ENCODE measurements at regions not wholly inside any gene's neighbourhood (a gene's known extent, or its start where the extent isn't known, plus 50 kb on each side); places are given as distances from the start of the nearest gene placed in this dataset.
A peak's percentile ranks its signal among the peaks of the same experiment; 100 is the strongest.

DNA sequence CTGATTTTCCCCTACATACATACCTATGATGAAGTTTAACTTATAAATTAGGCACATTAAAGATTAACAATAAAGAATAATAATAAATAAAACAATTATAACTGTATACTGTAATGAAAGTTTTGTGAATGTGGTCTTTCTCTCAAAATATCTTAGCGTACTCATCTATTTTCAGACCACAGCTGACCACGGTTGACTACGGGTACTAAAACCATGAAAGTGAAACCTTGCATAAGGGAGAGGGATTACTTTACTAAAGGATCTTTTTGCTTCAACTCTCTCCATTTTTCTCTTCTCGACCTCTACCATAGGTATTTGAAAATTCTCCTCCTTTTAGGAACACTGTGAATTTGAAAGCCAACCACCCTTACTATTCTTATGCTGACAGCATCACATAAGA is 475.5 kb downstream of the CETN3 start:
- Histone ChIP-seq H3K4me3 (replicated peaks; ENCODE audit: low read depth, low read length) (no peak overlapping the region), H3K36me3 (ENCODE audit: control insufficient read depth, insufficient read depth, low read length) (no peaks in the 10 kb centered on the region), H3K27me3 (replicated peaks; ENCODE audit: control insufficient read depth, insufficient read depth, low read length) (no peaks in the 10 kb centered on the region)
- DNase-seq (ENCODE audit: extremely low read depth, insufficient read length): no peak
- TF ChIP-seq, protein P1, sequence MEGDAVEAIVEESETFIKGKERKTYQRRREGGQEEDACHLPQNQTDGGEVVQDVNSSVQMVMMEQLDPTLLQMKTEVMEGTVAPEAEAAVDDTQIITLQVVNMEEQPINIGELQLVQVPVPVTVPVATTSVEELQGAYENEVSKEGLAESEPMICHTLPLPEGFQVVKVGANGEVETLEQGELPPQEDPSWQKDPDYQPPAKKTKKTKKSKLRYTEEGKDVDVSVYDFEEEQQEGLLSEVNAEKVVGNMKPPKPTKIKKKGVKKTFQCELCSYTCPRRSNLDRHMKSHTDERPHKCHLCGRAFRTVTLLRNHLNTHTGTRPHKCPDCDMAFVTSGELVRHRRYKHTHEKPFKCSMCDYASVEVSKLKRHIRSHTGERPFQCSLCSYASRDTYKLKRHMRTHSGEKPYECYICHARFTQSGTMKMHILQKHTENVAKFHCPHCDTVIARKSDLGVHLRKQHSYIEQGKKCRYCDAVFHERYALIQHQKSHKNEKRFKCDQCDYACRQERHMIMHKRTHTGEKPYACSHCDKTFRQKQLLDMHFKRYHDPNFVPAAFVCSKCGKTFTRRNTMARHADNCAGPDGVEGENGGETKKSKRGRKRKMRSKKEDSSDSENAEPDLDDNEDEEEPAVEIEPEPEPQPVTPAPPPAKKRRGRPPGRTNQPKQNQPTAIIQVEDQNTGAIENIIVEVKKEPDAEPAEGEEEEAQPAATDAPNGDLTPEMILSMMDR (IDR thresholded peaks at IDR 0.05; ENCODE audit: insufficient read depth, low read length, poor library complexity, severe bottlenecking): no peak

DNA sequence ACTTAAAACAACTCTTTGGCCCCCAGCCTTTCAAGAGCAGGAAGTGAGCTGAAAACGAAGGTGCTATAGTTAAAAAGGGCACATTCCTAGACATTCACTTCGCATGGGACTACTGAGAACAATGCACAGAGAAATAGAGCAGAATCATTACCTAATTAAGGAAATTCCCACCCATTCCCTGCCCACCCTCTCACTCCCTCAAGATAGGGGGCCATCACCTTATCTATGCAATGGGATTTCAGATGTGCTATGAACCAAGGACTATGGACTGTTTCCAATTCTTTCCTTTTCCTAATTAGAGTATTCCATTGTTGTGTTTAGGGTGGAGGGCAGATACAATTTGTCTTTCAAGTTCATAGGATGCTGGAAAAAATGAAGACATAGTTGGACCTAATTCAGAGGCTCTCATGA is 476.8 kb downstream of the CETN3 start:
- Histone ChIP-seq H3K27me3 (replicated peaks; ENCODE audit: control insufficient read depth, insufficient read depth, low read length) (no peaks in the 10 kb centered on the region), H3K36me3 (ENCODE audit: control insufficient read depth, insufficient read depth, low read length) (no peaks in the 10 kb centered on the region), H3K4me3 (replicated peaks; ENCODE audit: low read depth, low read length) (no peak overlapping the region)
- TF ChIP-seq, protein P1 (IDR thresholded peaks at IDR 0.05; ENCODE audit: insufficient read depth, low read length, poor library complexity, severe bottlenecking): no peak
- no peak for DNase-seq (ENCODE audit: extremely low read depth, insufficient read length)

- Histone ChIP-seq H3K4me3 (replicated peaks; ENCODE audit: low read depth, low read length) (no peak overlapping the region), H3K27me3 (replicated peaks; ENCODE audit: control insufficient read depth, insufficient read depth, low read length) (no peaks in the 10 kb centered on the region), H3K36me3 (ENCODE audit: control insufficient read depth, insufficient read depth, low read length) (no peaks in the 10 kb centered on the region)
- TF ChIP-seq, protein P1 (IDR thresholded peaks at IDR 0.05; ENCODE audit: insufficient read depth, low read length, poor library complexity, severe bottlenecking): no peak
- DNase-seq (ENCODE audit: extremely low read depth, insufficient read length): peak; percentile 67
These were observed 478.8 kb downstream of the CETN3 start for GRCh38 chr5:89930591-89931392.

- H3K4me3 ChIP-seq (replicated peaks; ENCODE audit: low read depth, low read length): no peak overlapping the region
- DNase-seq (ENCODE audit: extremely low read depth, insufficient read length): no peak
- no peaks in the 10 kb centered on the region for H3K36me3 ChIP-seq (ENCODE audit: control insufficient read depth, insufficient read depth, low read length)
- TF ChIP-seq, protein P1 (IDR thresholded peaks at IDR 0.05; ENCODE audit: insufficient read depth, low read length, poor library complexity, severe bottlenecking): no peak
- H3K27me3 ChIP-seq (replicated peaks; ENCODE audit: control insufficient read depth, insufficient read depth, low read length): no peaks in the 10 kb centered on the region
These were observed 479.7 kb downstream of the CETN3 start for GRCh38 chr5:89929834-89930233.

- TF ChIP-seq, protein P1 (IDR thresholded peaks at IDR 0.05; ENCODE audit: insufficient read depth, low read length, poor library complexity, severe bottlenecking): peak; percentile 33
- Histone ChIP-seq H3K36me3 (ENCODE audit: control insufficient read depth, insufficient read depth, low read length) (no peaks in the 10 kb centered on the region), H3K4me3 (replicated peaks; ENCODE audit: low read depth, low read length) (no peak overlapping the region), H3K27me3 (replicated peaks; ENCODE audit: control insufficient read depth, insufficient read depth, low read length) (no peaks in the 10 kb centered on the region)
- no peak for DNase-seq (ENCODE audit: extremely low read depth, insufficient read length)
These were observed 480.4 kb downstream of the CETN3 start for GRCh38 chr5:89929173-89929572.
